ENCODE measurements at regions not wholly inside any gene's neighbourhood (a gene's known extent, or its start where the extent isn't known, plus 50 kb on each side); places are given as distances from the start of the nearest gene placed in this dataset.

DNA sequence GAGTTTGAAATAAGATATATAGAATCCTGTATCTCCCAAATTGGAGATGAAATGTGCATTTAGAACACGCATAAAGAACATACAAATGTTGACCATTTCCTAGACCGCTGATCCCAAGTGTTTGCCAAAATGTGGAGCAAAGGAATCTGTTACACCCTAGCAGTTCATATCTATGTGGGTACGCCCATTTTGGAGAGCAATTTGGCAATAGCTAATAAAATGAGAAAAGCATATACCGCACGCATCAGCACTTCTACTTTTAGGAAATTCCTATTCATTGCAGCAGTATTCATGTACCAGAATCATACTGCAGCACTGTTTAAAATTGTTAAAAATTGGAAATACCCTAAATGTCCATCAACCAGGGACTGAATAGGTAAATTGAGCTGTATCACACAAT, 937.8 kb downstream of the BCL11B start:
- Histone ChIP-seq H3K4me3 (ENCODE audit: low read depth, low read length) (no peak overlapping the region), H3K4me1 (ENCODE audit: control insufficient read depth, insufficient read depth, low read length) (no peaks in the 10 kb centered on the region), H3K9me3 (ENCODE audit: control insufficient read depth, insufficient read depth, low read depth, low read length) (no peaks in the 10 kb centered on the region), H3K27ac (ENCODE audit: extremely low read depth, low read depth, low read length) (no peak overlapping the region), H3K36me3 (ENCODE audit: control insufficient read depth in 2 of 2, insufficient read depth in 1 of 2, low read length in 2 of 2) (no peaks in the 10 kb centered on the region)
- CTCF ChIA-PET, result no interaction called here
- POLR2A ChIA-PET, result no interaction called here
- no peak for TF ChIP-seq ZNF354C (tag by site-specific recombination; IDR thresholded peaks at IDR 0.05; ENCODE audit: borderline replicate concordance, low read depth)
- TF ChIP-seq, protein P1, sequence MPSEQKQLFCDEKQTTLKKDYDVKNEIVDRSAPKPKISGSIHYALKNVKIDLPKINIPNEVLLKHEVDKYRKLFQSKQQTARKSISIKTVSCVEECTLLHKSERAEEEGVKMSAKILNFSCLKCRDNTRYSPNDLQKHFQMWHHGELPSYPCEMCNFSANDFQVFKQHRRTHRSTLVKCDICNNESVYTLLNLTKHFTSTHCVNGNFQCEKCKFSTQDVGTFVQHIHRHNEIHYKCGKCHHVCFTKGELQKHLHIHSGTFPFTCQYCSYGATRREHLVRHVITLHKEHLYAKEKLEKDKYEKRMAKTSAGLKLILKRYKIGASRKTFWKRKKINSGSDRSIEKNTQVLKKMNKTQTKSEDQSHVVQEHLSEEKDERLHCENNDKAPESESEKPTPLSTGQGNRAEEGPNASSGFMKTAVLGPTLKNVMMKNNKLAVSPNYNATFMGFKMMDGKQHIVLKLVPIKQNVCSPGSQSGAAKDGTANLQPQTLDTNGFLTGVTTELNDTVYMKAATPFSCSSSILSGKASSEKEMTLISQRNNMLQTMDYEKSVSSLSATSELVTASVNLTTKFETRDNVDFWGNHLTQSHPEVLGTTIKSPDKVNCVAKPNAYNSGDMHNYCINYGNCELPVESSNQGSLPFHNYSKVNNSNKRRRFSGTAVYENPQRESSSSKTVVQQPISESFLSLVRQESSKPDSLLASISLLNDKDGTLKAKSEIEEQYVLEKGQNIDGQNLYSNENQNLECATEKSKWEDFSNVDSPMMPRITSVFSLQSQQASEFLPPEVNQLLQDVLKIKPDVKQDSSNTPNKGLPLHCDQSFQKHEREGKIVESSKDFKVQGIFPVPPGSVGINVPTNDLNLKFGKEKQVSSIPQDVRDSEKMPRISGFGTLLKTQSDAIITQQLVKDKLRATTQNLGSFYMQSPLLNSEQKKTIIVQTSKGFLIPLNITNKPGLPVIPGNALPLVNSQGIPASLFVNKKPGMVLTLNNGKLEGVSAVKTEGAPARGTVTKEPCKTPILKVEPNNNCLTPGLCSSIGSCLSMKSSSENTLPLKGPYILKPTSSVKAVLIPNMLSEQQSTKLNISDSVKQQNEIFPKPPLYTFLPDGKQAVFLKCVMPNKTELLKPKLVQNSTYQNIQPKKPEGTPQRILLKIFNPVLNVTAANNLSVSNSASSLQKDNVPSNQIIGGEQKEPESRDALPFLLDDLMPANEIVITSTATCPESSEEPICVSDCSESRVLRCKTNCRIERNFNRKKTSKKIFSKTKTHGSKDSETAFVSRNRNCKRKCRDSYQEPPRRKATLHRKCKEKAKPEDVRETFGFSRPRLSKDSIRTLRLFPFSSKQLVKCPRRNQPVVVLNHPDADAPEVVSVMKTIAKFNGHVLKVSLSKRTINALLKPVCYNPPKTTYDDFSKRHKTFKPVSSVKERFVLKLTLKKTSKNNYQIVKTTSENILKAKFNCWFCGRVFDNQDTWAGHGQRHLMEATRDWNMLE (tag by site-specific recombination; conservative IDR thresholded peaks at IDR 0.05; ENCODE audit: low read depth), result no peak
- no peak for TF ChIP-seq ZNF239 (tag by site-specific recombination; IDR thresholded peaks at IDR 0.05)
- TF ChIP-seq ZNF792 (tag by site-specific recombination; IDR thresholded peaks at IDR 0.05), result no peak

DNA sequence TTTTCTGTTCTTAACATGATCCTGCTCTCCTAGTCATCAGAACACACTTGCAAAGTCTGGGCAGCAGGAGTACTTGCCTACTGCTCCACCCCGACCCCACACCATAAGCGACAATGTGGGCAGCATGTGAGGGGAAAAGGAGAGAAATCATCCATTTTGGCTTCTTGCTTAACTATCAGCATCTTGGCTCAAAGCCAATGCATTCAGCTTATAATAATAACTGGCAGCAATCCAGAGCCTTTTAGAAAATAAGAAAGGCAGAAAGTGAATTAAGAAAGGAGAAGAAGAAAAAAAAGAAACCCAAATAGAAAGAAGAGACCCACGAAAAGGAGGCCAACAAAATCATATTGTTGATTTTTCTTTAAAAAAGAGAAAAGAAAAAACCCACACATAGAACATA, 930.8 kb downstream of the BCL11B start:
- Histone ChIP-seq H3K4me3 (ENCODE audit: low read depth, low read length) (no peak overlapping the region), H3K9me3 (ENCODE audit: control insufficient read depth, insufficient read depth, low read depth, low read length) (no peaks in the 10 kb centered on the region), H3K27ac (ENCODE audit: extremely low read depth, low read depth, low read length) (no peak overlapping the region), H3K4me1 (ENCODE audit: control insufficient read depth, insufficient read depth, low read length) (no peaks in the 10 kb centered on the region), H3K36me3 (ENCODE audit: control insufficient read depth in 2 of 2, insufficient read depth in 1 of 2, low read length in 2 of 2) (no peaks in the 10 kb centered on the region)
- ChIA-PET CTCF (no interaction called here), POLR2A (no interaction called here)
- no peak for TF ChIP-seq ZNF473 (tag by site-specific recombination; IDR thresholded peaks at IDR 0.05)
- TF ChIP-seq ZNF248 (tag by site-specific recombination; IDR thresholded peaks at IDR 0.05), result no peak
- no peak for TF ChIP-seq ZNF416 (tag by site-specific recombination; IDR thresholded peaks at IDR 0.05)

DNA sequence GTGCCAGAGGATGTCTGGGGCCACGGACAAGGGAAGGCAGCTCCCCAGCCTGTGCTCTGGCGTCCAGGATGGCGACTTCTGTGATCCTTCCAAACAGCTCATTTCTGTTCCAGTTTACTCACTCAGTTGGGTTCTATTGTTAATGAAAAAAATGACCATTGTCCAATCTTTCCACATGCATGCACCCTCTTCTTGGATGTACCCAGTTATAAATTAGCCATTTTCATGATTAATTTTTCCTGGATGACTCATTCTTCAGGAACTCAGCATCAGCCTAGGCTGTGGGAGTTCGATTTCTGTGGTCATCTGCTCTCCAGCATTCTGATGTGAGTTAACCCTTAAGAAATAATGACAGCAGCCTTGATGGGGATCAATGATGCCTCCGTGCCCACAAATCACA, 926.8 kb downstream of the BCL11B start:
- no peak for TF ChIP-seq ZNF560 (tag by site-specific recombination; IDR thresholded peaks at IDR 0.05; ENCODE audit: borderline replicate concordance)
- no peak for TF ChIP-seq ZNF221 (tag by site-specific recombination; IDR thresholded peaks at IDR 0.05; ENCODE audit: borderline replicate concordance)
- no peak for TF ChIP-seq ZNF341 (tag by site-specific recombination; IDR thresholded peaks at IDR 0.05; ENCODE audit: low read depth)
- no peak for TF ChIP-seq RBAK (tag by site-specific recombination; IDR thresholded peaks at IDR 0.05)
- no peak for TF ChIP-seq YY1 (tag by site-specific recombination; IDR thresholded peaks at IDR 0.05)
- no peak for TF ChIP-seq ZNF157 (tag by site-specific recombination; IDR thresholded peaks at IDR 0.05)
- Histone ChIP-seq H3K4me3 (ENCODE audit: low read depth, low read length) (no peak overlapping the region), H3K27ac (ENCODE audit: extremely low read depth, low read depth, low read length) (no peak overlapping the region), H3K36me3 (ENCODE audit: control insufficient read depth in 2 of 2, insufficient read depth in 1 of 2, low read length in 2 of 2) (no peaks in the 10 kb centered on the region), H3K4me1 (ENCODE audit: control insufficient read depth, insufficient read depth, low read length) (no peaks in the 10 kb centered on the region), H3K9me3 (ENCODE audit: control insufficient read depth, insufficient read depth, low read depth, low read length) (no peaks in the 10 kb centered on the region)
- ChIA-PET POLR2A (no interaction called here), CTCF (interaction anchor here (0.5 kb wide), 1 partner anchor 404 kb away, joined by 3 read pairs; no protein-coding TSS in a partner anchor)

DNA sequence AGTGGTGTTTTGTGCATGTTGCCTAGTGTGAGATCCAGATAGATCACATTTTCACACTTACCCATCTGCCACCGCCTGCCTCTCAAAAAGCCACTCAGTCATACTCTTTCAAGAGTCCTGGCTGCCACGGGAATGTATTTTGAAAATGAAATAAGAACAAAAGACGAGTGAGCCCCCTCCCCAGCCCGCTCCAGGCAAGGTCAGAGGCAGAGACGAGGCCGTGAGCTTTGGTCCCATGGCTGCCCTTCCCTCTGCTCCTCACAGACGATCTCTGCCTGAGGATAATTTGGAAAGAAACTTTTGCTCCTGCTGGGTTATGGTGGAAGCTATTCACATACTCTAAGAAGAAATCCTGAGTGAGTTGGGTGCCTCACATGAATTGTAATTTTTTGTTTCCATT, 924.3 kb downstream of the BCL11B start:
- no peak overlapping the region for H3K27ac ChIP-seq (ENCODE audit: extremely low read depth, low read depth, low read length)
- ChIA-PET CTCF (interaction anchor here (0.6 kb wide), 1 partner anchor 19 kb away, joined by 3 read pairs; no protein-coding TSS in a partner anchor), POLR2A (no interaction called here)
- no peaks in the 10 kb centered on the region for H3K36me3 ChIP-seq (ENCODE audit: control insufficient read depth in 2 of 2, insufficient read depth in 1 of 2, low read length in 2 of 2)
- no peak overlapping the region for H3K4me3 ChIP-seq (ENCODE audit: low read depth, low read length)
- H3K9me3 ChIP-seq (ENCODE audit: control insufficient read depth, insufficient read depth, low read depth, low read length), result no peaks in the 10 kb centered on the region
- H3K4me1 ChIP-seq (ENCODE audit: control insufficient read depth, insufficient read depth, low read length), result no peaks in the 10 kb centered on the region
- TF ChIP-seq, protein P2, sequence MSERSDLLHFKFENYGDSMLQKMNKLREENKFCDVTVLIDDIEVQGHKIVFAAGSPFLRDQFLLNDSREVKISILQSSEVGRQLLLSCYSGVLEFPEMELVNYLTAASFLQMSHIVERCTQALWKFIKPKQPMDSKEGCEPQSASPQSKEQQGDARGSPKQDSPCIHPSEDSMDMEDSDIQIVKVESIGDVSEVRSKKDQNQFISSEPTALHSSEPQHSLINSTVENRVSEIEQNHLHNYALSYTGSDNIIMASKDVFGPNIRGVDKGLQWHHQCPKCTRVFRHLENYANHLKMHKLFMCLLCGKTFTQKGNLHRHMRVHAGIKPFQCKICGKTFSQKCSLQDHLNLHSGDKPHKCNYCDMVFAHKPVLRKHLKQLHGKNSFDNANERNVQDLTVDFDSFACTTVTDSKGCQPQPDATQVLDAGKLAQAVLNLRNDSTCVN (tag by site-specific recombination; optimal IDR thresholded peaks at IDR 0.05), result no peak
- no peak for TF ChIP-seq ZBTB8A (tag by site-specific recombination; IDR thresholded peaks at IDR 0.05)
- no peak for TF ChIP-seq ZNF510 (tag by site-specific recombination; IDR thresholded peaks at IDR 0.05; ENCODE audit: insufficient replicate concordance)
- no peak for TF ChIP-seq FEZF1 (tag by site-specific recombination; IDR thresholded peaks at IDR 0.05)
- no peak for TF ChIP-seq ZNF433 (tag by site-specific recombination; IDR thresholded peaks at IDR 0.05; ENCODE audit: low read depth)
- TF ChIP-seq ZNF792 (tag by site-specific recombination; IDR thresholded peaks at IDR 0.05), result no peak
- no peak for TF ChIP-seq YY2 (tag by site-specific recombination; IDR thresholded peaks at IDR 0.05)
- no peak for TF ChIP-seq MEIS1 (CRISPR knock-in tag; IDR thresholded peaks at IDR 0.05; ENCODE audit: borderline replicate concordance)
- TF ChIP-seq ZNF529 (tag by site-specific recombination; IDR thresholded peaks at IDR 0.05; ENCODE audit: insufficient replicate concordance), result no peak
- TF ChIP-seq ZNF16 (tag by site-specific recombination; IDR thresholded peaks at IDR 0.05; ENCODE audit: low read depth), result no peak
- TF ChIP-seq, protein P3, sequence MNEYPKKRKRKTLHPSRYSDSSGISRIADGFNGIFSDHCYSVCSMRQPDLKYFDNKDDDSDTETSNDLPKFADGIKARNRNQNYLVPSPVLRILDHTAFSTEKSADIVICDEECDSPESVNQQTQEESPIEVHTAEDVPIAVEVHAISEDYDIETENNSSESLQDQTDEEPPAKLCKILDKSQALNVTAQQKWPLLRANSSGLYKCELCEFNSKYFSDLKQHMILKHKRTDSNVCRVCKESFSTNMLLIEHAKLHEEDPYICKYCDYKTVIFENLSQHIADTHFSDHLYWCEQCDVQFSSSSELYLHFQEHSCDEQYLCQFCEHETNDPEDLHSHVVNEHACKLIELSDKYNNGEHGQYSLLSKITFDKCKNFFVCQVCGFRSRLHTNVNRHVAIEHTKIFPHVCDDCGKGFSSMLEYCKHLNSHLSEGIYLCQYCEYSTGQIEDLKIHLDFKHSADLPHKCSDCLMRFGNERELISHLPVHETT (tag by site-specific recombination; IDR thresholded peaks at IDR 0.05), result no peak
